ENCODE measurements at regions not wholly inside any gene's neighbourhood (a gene's known extent, or its start where the extent isn't known, plus 50 kb on each side); places are given as distances from the start of the nearest gene placed in this dataset.

DNA sequence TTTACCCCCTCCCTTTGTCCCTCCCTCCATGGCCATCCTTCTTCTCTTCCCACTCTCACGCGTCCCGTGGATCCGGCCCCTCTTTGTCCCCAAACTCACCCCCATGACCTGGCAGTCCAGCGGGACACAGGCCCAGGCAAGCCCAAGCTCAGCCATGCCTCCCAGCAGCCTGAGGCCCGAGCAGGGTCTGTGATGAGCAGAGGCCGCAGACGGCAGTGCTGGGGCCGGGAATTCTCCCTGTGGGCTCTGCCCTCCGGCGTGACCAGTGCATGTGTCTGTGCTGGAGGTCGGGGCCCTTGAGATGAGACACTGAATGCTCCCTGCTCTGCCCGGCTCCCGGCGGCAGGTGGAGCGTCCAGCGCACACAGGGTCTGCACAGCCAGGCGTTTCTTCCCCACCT lies 237.9 kb downstream of the BRD1 start:
- no peak for DNase-seq (ENCODE audit: low read depth)
- H3K4me3 ChIP-seq (ENCODE audit: low read depth, low read length) = no peak overlapping the region
- TF ChIP-seq MYC (IDR thresholded peaks at IDR 0.05; ENCODE audit: low read depth, low read length) = no peak
- TF ChIP-seq, protein P1, sequence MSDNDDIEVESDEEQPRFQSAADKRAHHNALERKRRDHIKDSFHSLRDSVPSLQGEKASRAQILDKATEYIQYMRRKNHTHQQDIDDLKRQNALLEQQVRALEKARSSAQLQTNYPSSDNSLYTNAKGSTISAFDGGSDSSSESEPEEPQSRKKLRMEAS (IDR thresholded peaks at IDR 0.05; ENCODE audit: low read depth, low read length) = no peak
- TF ChIP-seq, protein P2, sequence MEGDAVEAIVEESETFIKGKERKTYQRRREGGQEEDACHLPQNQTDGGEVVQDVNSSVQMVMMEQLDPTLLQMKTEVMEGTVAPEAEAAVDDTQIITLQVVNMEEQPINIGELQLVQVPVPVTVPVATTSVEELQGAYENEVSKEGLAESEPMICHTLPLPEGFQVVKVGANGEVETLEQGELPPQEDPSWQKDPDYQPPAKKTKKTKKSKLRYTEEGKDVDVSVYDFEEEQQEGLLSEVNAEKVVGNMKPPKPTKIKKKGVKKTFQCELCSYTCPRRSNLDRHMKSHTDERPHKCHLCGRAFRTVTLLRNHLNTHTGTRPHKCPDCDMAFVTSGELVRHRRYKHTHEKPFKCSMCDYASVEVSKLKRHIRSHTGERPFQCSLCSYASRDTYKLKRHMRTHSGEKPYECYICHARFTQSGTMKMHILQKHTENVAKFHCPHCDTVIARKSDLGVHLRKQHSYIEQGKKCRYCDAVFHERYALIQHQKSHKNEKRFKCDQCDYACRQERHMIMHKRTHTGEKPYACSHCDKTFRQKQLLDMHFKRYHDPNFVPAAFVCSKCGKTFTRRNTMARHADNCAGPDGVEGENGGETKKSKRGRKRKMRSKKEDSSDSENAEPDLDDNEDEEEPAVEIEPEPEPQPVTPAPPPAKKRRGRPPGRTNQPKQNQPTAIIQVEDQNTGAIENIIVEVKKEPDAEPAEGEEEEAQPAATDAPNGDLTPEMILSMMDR (IDR thresholded peaks at IDR 0.05; ENCODE audit: low read depth, low read length) = no peak
- no peak for TF ChIP-seq POLR2A (IDR thresholded peaks at IDR 0.05; ENCODE audit: extremely low read depth, insufficient read length)

DNA sequence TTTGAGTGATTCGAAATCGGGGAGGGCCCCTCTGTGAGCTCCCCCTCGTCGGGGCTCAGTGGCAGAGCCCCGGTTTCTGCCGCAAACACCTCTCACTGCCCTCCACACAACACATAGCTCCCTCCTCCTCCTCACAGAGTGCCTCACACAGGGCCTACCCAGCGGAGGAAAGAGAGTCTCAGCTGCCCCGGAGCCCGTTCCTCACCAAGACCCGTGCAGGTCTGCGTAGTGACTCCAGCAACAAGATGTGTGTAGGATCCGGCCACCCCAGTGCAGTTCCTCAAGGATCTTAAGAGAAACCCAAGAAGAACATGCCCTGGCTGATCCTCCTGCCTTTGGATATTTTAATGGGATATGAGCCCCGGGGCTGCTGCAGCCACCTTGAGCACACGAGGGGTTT lies 238.4 kb downstream of the BRD1 start:
- TF ChIP-seq, protein P1 (IDR thresholded peaks at IDR 0.05; ENCODE audit: low read depth, low read length) = no peak
- DNase-seq (ENCODE audit: low read depth) = no peak
- H3K4me3 ChIP-seq (ENCODE audit: low read depth, low read length) = no peak overlapping the region

DNA sequence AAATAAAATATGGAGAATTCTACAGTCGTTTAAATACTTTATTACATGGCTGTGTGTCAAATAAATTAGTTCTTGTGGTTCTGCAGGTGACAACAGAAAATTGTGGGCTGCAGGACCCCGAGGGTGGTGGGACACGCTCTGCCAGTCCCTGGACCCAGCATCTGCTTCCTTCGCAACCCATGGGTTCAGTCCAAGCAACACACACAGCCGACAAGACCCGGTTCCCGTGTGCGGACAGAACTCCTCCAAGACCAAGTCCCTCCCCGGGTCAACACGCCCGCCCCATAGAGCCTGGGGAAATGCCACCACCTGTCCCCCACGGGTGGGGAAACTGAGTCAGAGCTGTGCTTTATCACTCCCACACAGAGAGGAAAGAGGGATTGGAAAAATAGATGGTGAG lies 238.9 kb downstream of the BRD1 start:
- no peak for DNase-seq (ENCODE audit: low read depth)
- no peak for TF ChIP-seq MYC (IDR thresholded peaks at IDR 0.05; ENCODE audit: low read depth, low read length)
- no peak for TF ChIP-seq POLR2A (IDR thresholded peaks at IDR 0.05; ENCODE audit: extremely low read depth, insufficient read length)
- TF ChIP-seq, protein P1 (IDR thresholded peaks at IDR 0.05; ENCODE audit: low read depth, low read length) = no peak
- TF ChIP-seq, protein P2 (IDR thresholded peaks at IDR 0.05; ENCODE audit: low read depth, low read length) = no peak
- no peak overlapping the region for H3K4me3 ChIP-seq (ENCODE audit: low read depth, low read length)

DNA sequence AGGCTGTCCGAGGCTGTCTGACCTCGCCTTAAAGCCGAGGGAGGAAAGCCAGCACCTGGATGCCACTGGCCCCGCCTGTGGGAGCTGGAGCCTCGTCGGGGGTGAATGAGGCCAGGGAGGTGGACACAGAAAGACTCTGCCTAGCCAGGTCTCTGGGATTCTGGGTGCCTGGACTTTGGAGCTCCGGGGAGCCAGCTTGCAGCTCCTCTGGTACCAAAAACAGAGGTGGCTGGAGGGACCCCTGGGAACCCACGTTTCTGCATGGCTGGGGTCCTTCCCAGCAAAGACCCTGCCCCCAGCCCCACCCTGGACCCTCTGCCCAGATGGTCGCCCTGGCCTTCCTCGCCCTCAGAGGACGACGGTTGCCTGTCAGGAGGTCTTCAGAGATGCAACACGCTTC lies 239.7 kb downstream of the BRD1 start:
- TF ChIP-seq MYC (IDR thresholded peaks at IDR 0.05; ENCODE audit: low read depth, low read length) (no peak), POLR2A (IDR thresholded peaks at IDR 0.05; ENCODE audit: extremely low read depth, insufficient read length) (no peak)
- TF ChIP-seq, protein P1 (IDR thresholded peaks at IDR 0.05; ENCODE audit: low read depth, low read length) = no peak
- TF ChIP-seq, protein P2 (IDR thresholded peaks at IDR 0.05; ENCODE audit: low read depth, low read length) = no peak
- no peak overlapping the region for H3K4me3 ChIP-seq (ENCODE audit: low read depth, low read length)
- DNase-seq (ENCODE audit: low read depth) = no peak

DNA sequence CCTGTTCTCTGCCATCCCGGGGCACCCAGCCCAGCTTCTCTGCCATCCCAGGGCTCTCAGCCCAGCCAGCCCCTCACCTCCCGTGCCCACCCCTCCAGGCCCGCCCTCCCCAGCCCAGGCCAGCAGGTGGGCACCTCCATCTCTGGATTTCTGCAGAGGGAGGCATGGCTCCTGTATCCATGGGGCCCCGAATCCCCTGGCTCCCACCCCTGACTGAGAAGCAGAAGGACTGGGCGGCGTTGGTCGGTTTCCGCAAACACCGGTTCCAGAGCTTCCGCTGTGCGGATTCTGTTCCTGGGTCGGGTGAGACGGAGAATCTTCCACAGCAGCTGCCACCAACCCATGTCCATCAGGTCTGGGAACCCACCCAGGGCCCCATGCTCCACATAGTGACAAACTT lies 240.3 kb downstream of the BRD1 start:
- DNase-seq (ENCODE audit: low read depth) = no peak
- TF ChIP-seq POLR2A (IDR thresholded peaks at IDR 0.05; ENCODE audit: extremely low read depth, insufficient read length) (no peak), MYC (IDR thresholded peaks at IDR 0.05; ENCODE audit: low read depth, low read length) (no peak)
- TF ChIP-seq, protein P1 (IDR thresholded peaks at IDR 0.05; ENCODE audit: low read depth, low read length) = no peak
- TF ChIP-seq, protein P2 (IDR thresholded peaks at IDR 0.05; ENCODE audit: low read depth, low read length) = no peak
- no peak overlapping the region for H3K4me3 ChIP-seq (ENCODE audit: low read depth, low read length)

DNA sequence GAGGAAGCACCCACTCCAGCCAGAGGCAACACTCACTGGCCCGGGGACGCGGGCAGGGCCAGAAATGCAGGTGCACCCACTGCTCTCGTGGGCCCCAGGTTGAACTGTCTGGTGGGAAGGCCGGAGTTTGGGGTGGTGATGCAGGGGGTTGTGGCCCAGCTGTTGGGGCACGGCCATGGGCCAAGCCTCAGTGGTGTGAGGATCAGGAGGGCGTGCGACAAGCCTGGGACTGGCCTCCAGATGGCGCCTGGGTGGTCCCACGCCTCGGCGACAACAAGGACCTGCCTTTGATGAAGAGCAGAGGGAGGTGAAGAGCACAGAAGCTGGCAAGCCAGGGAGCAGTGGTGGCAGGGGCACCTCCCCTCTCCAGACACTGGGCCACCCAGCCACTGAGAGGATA lies 240.8 kb downstream of the BRD1 start:
- TF ChIP-seq, protein P1 (IDR thresholded peaks at IDR 0.05; ENCODE audit: low read depth, low read length) = no peak
- TF ChIP-seq POLR2A (IDR thresholded peaks at IDR 0.05; ENCODE audit: extremely low read depth, insufficient read length) (no peak), MYC (IDR thresholded peaks at IDR 0.05; ENCODE audit: low read depth, low read length) (no peak)
- TF ChIP-seq, protein P2 (IDR thresholded peaks at IDR 0.05; ENCODE audit: low read depth, low read length) = no peak
- H3K4me3 ChIP-seq (ENCODE audit: low read depth, low read length) = no peak overlapping the region
- DNase-seq (ENCODE audit: low read depth) = no peak

Data from NB4 (cell line).